Caco-2 (cell line): ENCODE measurements at regions not wholly inside any gene's neighbourhood (a gene's known extent, or its start where the extent isn't known, plus 50 kb on each side); places are given as distances from the start of the nearest gene placed in this dataset.

ENCODE experiments used
- BruUV-seq: library from RNA; stranded (reverse); fragments of 400-500 nt; replicated peaks from 2 replicates; lab custom pipeline; 2021; lab: Mats Ljungman, UMichigan
- CTCF ChIA-PET: fragments of 300-600 bp; sonication (Branson Sonifier 250); formaldehyde crosslinking; loops from one replicate; lab custom pipeline; 2022; ENCODE audit warnings: antibody characterized with exemption; lab: Charles Lee
- POLR2A ChIA-PET: fragments of 300-600 bp; sonication (Branson Sonifier 250); formaldehyde crosslinking; loops from one replicate; lab custom pipeline; 2022; ENCODE audit warnings: antibody characterized with exemption; lab: Charles Lee
- DNase-seq, 2 experiments: peaks; one replicate each; pipeline versions ENCODE4 v3.0.0 to v3.0.0-alpha.2; 2020 to 2022
- H3K27me3 ChIP-seq: replicated peaks from 2 replicates; pipeline ENCODE4 v1.6.0; 2011; ENCODE audit warnings: low read length; ENCODE audit not compliant: control insufficient read depth, insufficient read depth
- H3K36me3 ChIP-seq: 2 replicates; pipeline ENCODE4 v1.5.1; 2011; ENCODE audit warnings: low read length; ENCODE audit not compliant: control insufficient read depth, insufficient read depth
- H3K4me1 ChIP-seq: fragments of 250-450 bp; sonication (Bioruptor Pico); 2 replicates; pipeline ENCODE4 v1.5.1; 2020; ENCODE audit warnings: mild to moderate bottlenecking
- H3K4me3 ChIP-seq: 2 replicates; pipeline ENCODE4 v1.5.1; 2011; ENCODE audit warnings: low read depth, mild to moderate bottlenecking, control low read depth, low read length
- H3K9me3 ChIP-seq: fragments of 250-450 bp; sonication (Bioruptor Pico); 2 replicates; pipeline ENCODE4 v1.5.1; 2020; ENCODE audit warnings: mild to moderate bottlenecking, moderate library complexity
- H3K27ac Mint-ChIP-seq: one replicate; pipeline ENCODE4 v1.8.0; 2022; ENCODE audit warnings: mixed read lengths; ENCODE audit not compliant: unreplicated experiment
- H3K27me3 Mint-ChIP-seq: one replicate; pipeline ENCODE4 v1.8.0; 2022; ENCODE audit warnings: mixed read lengths; ENCODE audit not compliant: insufficient read depth, unreplicated experiment
- H3K36me3 Mint-ChIP-seq: one replicate; pipeline ENCODE4 v1.8.0; 2022; ENCODE audit warnings: mild to moderate bottlenecking, mixed read lengths; ENCODE audit not compliant: insufficient read depth, unreplicated experiment
- H3K4me1 Mint-ChIP-seq: one replicate; pipeline ENCODE4 v1.8.0; 2022; ENCODE audit warnings: low read depth, mixed read lengths; ENCODE audit not compliant: unreplicated experiment
- H3K4me3 Mint-ChIP-seq: one replicate; pipeline ENCODE4 v1.8.0; 2022; ENCODE audit warnings: mild to moderate bottlenecking, moderate library complexity, mixed read lengths; ENCODE audit not compliant: unreplicated experiment
- H3K9me3 Mint-ChIP-seq: one replicate; pipeline ENCODE4 v1.8.0; 2022; ENCODE audit warnings: mixed read lengths; ENCODE audit not compliant: unreplicated experiment
- intact Hi-C: fragments of 100-400 bp; cut with micrococcal nuclease; formaldehyde crosslinking; loops from one replicate; pipeline ENCODE4 v1.10.0; 2022; ENCODE audit not compliant: unreplicated experiment
- TF ChIP-seq, protein P1 (sequence below), 2 experiments: fragments of 200-600 bp in 1 of 2; IDR thresholded peaks; 1 replicate in 1 of 2; 2 replicates in 1 of 2; pipeline versions ENCODE4 v1.5.1 to v1.8.0; 2011 to 2022; ENCODE audit warnings: antibody characterized with exemption in 1 of 2, control low read depth in 1 of 2, inconsistent platforms in 1 of 2, low read depth in 1 of 2, low read length in 1 of 2, mild to moderate bottlenecking in 1 of 2, moderate library complexity in 1 of 2; ENCODE audit not compliant: insufficient read depth in 1 of 2, severe bottlenecking in 1 of 2, unreplicated experiment in 1 of 2

DNA sequence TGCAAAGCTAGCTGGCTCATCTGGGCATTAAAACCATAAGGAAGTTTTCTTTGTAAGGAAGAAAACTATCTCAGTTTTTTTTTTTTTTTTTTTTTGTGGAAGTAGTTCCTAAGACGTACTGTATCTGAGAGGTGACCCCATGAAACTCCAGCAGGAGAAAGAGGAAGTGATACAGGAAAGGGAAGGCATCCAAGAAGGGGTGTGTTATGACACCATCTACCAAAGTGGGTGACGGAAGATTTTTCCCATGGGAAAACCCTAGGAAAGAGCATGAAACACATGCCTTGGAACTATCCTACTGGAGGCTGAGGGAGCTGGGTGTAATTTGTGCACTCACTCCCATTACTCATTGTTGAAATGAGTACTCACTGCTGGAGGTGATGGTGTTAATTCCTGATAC is 63.8 kb upstream of the ARHGAP20 start:
- 0 out of 2 replicates have a peak, but pooled peaks cover 5% of the 10 kb centered on the region for H3K9me3 ChIP-seq
- no peak overlapping the region for H3K27ac Mint-ChIP-seq
- peaks cover 6% of the 10 kb centered on the region for H3K27me3 Mint-ChIP-seq
- ChIA-PET POLR2A (no interaction called here), CTCF (no interaction called here)
- no peaks in the 10 kb centered on the region for H3K27me3 ChIP-seq
- no peaks in the 10 kb centered on the region for H3K4me1 ChIP-seq
- H3K36me3 Mint-ChIP-seq: no peaks in the 10 kb centered on the region
- H3K4me1 Mint-ChIP-seq: no peaks in the 10 kb centered on the region
- H3K4me3 ChIP-seq: no peak overlapping the region
- BruUV-seq: no TSS peak
- H3K9me3 Mint-ChIP-seq: peaks cover 18% of the 10 kb centered on the region
- no peaks in the 10 kb centered on the region for H3K36me3 ChIP-seq
- intact Hi-C loops: no loop called here
- H3K4me3 Mint-ChIP-seq: no peak overlapping the region
- no peak for DNase-seq
- TF ChIP-seq, protein P1, sequence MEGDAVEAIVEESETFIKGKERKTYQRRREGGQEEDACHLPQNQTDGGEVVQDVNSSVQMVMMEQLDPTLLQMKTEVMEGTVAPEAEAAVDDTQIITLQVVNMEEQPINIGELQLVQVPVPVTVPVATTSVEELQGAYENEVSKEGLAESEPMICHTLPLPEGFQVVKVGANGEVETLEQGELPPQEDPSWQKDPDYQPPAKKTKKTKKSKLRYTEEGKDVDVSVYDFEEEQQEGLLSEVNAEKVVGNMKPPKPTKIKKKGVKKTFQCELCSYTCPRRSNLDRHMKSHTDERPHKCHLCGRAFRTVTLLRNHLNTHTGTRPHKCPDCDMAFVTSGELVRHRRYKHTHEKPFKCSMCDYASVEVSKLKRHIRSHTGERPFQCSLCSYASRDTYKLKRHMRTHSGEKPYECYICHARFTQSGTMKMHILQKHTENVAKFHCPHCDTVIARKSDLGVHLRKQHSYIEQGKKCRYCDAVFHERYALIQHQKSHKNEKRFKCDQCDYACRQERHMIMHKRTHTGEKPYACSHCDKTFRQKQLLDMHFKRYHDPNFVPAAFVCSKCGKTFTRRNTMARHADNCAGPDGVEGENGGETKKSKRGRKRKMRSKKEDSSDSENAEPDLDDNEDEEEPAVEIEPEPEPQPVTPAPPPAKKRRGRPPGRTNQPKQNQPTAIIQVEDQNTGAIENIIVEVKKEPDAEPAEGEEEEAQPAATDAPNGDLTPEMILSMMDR (IDR thresholded peaks at IDR 0.05; ENCODE audit: insufficient read depth in 1 of 2, low read depth in 1 of 2, low read length in 1 of 2, severe bottlenecking in 1 of 2, unreplicated experiment in 1 of 2): no peak

DNA sequence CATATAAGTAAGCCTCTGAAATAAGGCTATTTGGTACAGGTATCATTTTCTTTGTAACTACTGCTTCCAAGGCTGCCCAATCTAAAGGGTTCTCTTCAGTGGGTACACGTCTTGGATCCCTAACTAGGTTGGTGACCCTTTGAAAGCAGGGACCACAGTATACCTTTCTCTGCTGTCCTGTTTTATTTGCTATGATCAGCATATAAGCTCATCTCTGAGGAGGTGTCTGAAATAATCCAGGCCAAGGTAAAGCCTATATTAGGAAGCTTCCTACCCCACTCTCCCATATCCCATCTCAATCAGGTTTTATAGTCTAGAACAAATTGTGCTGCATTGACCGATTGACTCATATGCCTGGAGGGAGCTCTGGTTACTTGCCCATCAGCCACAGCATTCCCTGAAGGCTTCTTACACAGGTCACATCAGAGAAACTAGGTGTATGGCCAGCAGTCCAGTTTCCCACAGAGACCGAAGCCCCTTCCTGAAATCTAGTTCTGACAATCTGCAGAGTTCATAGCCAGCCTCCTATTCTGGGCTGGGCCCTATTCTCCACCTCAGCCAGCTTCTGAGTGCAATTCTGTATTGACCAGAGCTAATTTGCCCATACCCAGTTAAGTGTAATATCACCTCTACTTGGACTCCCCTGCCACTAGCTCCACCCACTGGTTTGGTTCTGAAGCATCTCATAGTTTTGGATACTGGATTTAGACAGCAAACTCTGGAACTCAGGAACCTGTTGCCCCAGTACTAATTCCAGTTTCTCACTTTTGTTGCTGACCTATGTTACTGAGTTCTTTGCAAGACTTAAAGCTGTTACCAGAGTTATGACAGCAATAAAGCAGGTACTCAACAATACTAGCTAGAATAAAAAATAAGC is 62.1 kb upstream of the ARHGAP20 start:
- Mint-ChIP-seq H3K27me3 (peaks cover 9% of the 10 kb centered on the region), H3K4me3 (no peak overlapping the region), H3K27ac (no peak overlapping the region), H3K4me1 (no peaks in the 10 kb centered on the region), H3K36me3 (no peaks in the 10 kb centered on the region), H3K9me3 (peaks cover 14% of the 10 kb centered on the region)
- Histone ChIP-seq H3K4me3 (no peak overlapping the region), H3K4me1 (no peaks in the 10 kb centered on the region), H3K9me3 (no peaks in the 10 kb centered on the region), H3K36me3 (no peaks in the 10 kb centered on the region), H3K27me3 (no peaks in the 10 kb centered on the region)
- no peak for DNase-seq
- intact Hi-C loops: no loop called here
- TF ChIP-seq, protein P1 (IDR thresholded peaks at IDR 0.05; ENCODE audit: insufficient read depth in 1 of 2, low read depth in 1 of 2, low read length in 1 of 2, severe bottlenecking in 1 of 2, unreplicated experiment in 1 of 2): no peak
- ChIA-PET CTCF (interaction anchor here (0.5 kb wide), 1 partner anchor 20 kb away, joined by 4 read pairs; no protein-coding TSS in a partner anchor), POLR2A (no interaction called here)
- BruUV-seq: no TSS peak

DNA sequence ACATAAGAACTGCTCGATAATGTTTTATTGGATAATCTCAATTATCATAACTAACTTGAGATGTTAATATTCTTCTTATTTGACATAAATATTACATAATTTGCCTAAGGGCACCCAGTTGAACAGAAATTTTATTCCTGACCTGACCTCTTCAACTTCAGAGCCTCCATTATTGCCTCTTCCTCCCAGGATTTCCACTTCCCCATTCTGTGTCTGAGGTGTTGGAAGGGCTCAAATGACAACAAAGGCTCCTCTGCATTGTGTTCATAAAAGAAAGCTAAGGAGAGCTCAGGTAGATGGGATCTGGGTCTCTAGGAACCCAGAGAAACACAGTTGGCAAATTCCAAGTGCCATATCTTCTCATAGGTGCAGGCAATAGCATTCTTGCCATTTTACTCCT is 61.2 kb upstream of the ARHGAP20 start:
- Mint-ChIP-seq H3K27ac (no peak overlapping the region), H3K36me3 (no peaks in the 10 kb centered on the region), H3K4me1 (no peaks in the 10 kb centered on the region), H3K9me3 (peaks cover 5% of the 10 kb centered on the region), H3K4me3 (no peak overlapping the region), H3K27me3 (peaks cover 9% of the 10 kb centered on the region)
- no TSS peak for BruUV-seq
- no peak overlapping the region for H3K4me3 ChIP-seq
- H3K4me1 ChIP-seq: no peaks in the 10 kb centered on the region
- intact Hi-C loops: no loop called here
- H3K9me3 ChIP-seq: no peaks in the 10 kb centered on the region
- TF ChIP-seq, protein P1 (IDR thresholded peaks at IDR 0.05; ENCODE audit: insufficient read depth in 1 of 2, low read depth in 1 of 2, low read length in 1 of 2, severe bottlenecking in 1 of 2, unreplicated experiment in 1 of 2): no peak
- no peak for DNase-seq
- H3K27me3 ChIP-seq: no peaks in the 10 kb centered on the region
- no peaks in the 10 kb centered on the region for H3K36me3 ChIP-seq
- ChIA-PET CTCF (interaction anchor here (0.6 kb wide), 2 partner anchors 296 to 758 kb away, joined by 3 to 4 read pairs; no protein-coding TSS in a partner anchor), POLR2A (no interaction called here)
